ENCODE measurements at regions not wholly inside any gene's neighbourhood (a gene's known extent, or its start where the extent isn't known, plus 50 kb on each side); places are given as distances from the start of the nearest gene placed in this dataset.

DNA sequence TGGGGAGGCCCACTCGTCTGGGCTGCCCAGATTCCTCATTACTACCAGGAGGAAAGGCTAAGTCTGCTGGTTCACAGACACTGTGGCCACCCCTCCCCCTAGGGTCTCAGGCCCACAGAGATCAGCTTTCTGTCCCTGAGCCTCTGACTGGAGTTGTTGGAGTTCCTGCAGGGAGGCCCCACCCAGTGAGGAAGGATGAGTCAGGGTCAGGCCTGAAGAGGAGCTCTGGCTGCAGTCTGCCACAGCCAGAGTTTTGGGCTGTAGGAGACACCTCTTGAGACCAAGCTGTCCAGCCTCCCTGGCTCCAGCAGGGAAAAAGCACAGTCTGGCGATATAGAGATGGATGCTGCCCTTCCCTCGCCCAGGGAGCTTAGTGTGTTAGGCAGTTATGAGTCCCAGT lies 720.9 kb upstream of the SEMA6D start:
- Histone ChIP-seq H3K9me3 (no peaks in the 10 kb centered on the region), H3K4me2 (no peak overlapping the region), H3K4me1 (no peaks in the 10 kb centered on the region), H3K27ac (no peak overlapping the region), H3K4me3 (no peak overlapping the region)
- no peak for TF ChIP-seq POLR2A (IDR thresholded peaks at IDR 0.05; ENCODE audit: low read length)
- TF ChIP-seq, protein P1, sequence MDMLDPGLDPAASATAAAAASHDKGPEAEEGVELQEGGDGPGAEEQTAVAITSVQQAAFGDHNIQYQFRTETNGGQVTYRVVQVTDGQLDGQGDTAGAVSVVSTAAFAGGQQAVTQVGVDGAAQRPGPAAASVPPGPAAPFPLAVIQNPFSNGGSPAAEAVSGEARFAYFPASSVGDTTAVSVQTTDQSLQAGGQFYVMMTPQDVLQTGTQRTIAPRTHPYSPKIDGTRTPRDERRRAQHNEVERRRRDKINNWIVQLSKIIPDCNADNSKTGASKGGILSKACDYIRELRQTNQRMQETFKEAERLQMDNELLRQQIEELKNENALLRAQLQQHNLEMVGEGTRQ (IDR thresholded peaks at IDR 0.05): no peak
- no peak for TF ChIP-seq ZSCAN20 (CRISPR knock-in tag; IDR thresholded peaks at IDR 0.05)
- TF ChIP-seq PHF8 (IDR thresholded peaks at IDR 0.05; ENCODE audit: borderline replicate concordance, low read depth): no peak
- TF ChIP-seq KDM5A (IDR thresholded peaks at IDR 0.05): no peak
- TF ChIP-seq HOXB13 (CRISPR knock-in tag; IDR thresholded peaks at IDR 0.05; ENCODE audit: low read depth): no peak
- no peak for TF ChIP-seq RAD21 (conservative IDR thresholded peaks at IDR 0.05 in 1 of 2, IDR thresholded peaks at IDR 0.05 in 1 of 2)
- no peak for TF ChIP-seq BCL3 (IDR thresholded peaks at IDR 0.05)
- TF ChIP-seq, protein P2, sequence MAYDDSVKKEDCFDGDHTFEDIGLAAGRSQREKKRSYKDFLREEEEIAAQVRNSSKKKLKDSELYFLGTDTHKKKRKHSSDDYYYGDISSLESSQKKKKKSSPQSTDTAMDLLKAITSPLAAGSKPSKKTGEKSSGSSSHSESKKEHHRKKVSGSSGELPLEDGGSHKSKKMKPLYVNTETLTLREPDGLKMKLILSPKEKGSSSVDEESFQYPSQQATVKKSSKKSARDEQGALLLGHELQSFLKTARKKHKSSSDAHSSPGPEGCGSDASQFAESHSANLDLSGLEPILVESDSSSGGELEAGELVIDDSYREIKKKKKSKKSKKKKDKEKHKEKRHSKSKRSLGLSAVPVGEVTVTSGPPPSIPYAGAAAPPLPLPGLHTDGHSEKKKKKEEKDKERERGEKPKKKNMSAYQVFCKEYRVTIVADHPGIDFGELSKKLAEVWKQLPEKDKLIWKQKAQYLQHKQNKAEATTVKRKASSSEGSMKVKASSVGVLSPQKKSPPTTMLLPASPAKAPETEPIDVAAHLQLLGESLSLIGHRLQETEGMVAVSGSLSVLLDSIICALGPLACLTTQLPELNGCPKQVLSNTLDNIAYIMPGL (CRISPR knock-in tag; IDR thresholded peaks at IDR 0.05; ENCODE audit: borderline replicate concordance): no peak
- TF ChIP-seq ZNF302 (CRISPR knock-in tag; IDR thresholded peaks at IDR 0.05): no peak
- TF ChIP-seq, protein P3, sequence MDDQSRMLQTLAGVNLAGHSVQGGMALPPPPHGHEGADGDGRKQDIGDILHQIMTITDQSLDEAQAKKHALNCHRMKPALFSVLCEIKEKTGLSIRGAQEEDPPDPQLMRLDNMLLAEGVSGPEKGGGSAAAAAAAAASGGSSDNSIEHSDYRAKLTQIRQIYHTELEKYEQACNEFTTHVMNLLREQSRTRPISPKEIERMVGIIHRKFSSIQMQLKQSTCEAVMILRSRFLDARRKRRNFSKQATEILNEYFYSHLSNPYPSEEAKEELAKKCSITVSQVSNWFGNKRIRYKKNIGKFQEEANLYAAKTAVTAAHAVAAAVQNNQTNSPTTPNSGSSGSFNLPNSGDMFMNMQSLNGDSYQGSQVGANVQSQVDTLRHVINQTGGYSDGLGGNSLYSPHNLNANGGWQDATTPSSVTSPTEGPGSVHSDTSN (IDR thresholded peaks at IDR 0.05): no peak
- no peak for TF ChIP-seq TP53 (CRISPR knock-in tag; IDR thresholded peaks at IDR 0.05)
- TF ChIP-seq ELK1 (IDR thresholded peaks at IDR 0.05; ENCODE audit: low read depth, low read length): no peak
- TF ChIP-seq RNF2 (IDR thresholded peaks at IDR 0.05; ENCODE audit: borderline replicate concordance, low read depth): no peak
- TF ChIP-seq, protein P4, sequence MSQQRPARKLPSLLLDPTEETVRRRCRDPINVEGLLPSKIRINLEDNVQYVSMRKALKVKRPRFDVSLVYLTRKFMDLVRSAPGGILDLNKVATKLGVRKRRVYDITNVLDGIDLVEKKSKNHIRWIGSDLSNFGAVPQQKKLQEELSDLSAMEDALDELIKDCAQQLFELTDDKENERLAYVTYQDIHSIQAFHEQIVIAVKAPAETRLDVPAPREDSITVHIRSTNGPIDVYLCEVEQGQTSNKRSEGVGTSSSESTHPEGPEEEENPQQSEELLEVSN (IDR thresholded peaks at IDR 0.05; ENCODE audit: borderline replicate concordance, low read depth): no peak
- no peak for TF ChIP-seq CTCF (IDR thresholded peaks at IDR 0.05)
- TF ChIP-seq BHLHE40 (IDR thresholded peaks at IDR 0.05; ENCODE audit: low read depth, low read length): no peak
- TF ChIP-seq HOXA7 (CRISPR knock-in tag; IDR thresholded peaks at IDR 0.05): no peak
- TF ChIP-seq NR3C1 (IDR thresholded peaks at IDR 0.05): no peak
- no peak for TF ChIP-seq RFX5 (IDR thresholded peaks at IDR 0.05)
- ChIA-PET CTCF (no interaction called here), POLR2A (no interaction called here)
- WGBS (ENCODE audit: missing lambda C conversion rate): 0% methylated on average over 3 of the region's 3 CpGs
- ATAC-seq (no peak), FAIRE-seq (no peak), DNase-seq (ENCODE audit: low read depth in 1 of 2, low spot score in 1 of 2) (no peak)

Data from A549 (cell line).